GM21367 (cell line): ENCODE measurements at regions not wholly inside any gene's neighbourhood (a gene's known extent, or its start where the extent isn't known, plus 50 kb on each side); places are given as distances from the start of the nearest gene placed in this dataset.
"Not testable (repeated sequence)": the region's sequence is repeated elsewhere in the genome, so short reads cannot be mapped to it uniquely, and the experiment has no call there.

Experiments
- ATAC-seq: cut with Tn5 transposase; IDR thresholded peaks from one replicate; pipeline ENCODE4 v1.9.1; 2021; ENCODE audit not compliant: unreplicated experiment

DNA sequence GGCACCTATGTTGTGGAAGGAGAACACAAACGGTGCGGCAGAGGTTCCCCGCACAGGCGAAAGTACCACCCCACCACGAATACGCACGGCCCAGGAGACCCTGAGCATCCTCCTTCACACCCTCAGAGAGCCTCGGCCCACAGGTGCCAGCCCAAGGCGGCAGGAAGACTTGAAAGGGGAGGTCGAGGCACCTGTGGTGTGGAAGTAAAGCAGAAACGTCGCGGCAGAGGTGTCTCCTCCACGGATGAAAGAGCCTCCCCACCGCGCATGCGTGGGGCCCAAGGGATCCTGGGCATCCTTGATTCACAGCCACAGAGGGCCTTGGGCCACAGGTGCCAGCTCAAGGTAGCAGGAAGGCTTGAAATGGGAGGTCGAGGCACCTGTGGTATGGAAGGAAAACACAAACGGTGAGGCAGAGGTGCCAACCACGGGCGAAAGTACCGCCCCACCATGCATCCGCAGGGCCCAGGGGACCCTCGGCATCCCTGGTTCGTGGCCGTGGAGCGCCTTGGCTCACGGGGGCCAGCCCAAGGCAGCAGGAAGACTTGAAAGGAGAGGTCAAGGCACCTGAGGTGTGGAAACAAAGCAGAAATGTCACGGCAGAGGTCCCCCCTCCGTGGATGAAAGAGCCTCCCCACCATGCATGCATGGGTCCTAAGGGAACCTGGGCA, 380.1 kb downstream of the ALG10 start:
- no peak for ATAC-seq

DNA sequence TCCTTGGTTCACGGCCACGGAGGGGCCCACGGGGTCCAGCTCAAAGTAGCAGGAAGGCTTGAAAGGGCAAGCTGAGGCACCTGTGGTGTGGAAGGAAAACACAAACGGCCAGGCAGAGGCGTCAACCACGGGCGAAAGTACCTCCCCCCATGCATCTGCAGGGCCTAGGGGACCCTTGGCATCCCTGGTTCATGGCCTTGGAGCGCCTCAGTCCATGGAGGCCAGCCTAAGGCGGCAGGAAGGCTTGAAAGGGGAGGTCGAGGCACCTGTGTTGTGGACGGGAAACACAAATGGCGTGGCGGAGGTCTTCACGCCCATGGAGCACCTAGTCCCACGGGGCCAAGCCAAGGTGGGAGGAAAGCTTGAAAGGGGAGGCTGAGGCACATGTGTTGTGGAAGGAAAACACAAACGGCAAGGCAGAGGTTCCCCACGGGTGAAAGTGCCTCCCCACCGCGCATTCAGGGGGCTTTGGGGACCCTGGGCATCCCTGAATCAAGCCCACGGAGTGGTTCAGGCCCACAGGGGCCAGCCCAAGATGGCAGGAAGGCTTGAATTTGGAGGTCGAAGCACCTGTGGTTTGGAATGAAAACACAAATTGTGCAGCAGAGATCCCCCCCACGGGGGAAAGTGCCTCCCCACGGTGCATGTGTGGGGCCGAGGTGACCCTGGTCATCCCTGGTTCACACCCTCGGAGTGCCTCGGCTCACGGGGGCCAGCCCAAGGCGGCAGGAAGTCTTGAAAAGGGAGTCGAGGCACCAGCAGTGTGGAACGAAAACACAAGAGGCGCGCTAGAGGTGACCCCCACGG, 380.8 kb downstream of the ALG10 start:
- no peak for ATAC-seq

DNA sequence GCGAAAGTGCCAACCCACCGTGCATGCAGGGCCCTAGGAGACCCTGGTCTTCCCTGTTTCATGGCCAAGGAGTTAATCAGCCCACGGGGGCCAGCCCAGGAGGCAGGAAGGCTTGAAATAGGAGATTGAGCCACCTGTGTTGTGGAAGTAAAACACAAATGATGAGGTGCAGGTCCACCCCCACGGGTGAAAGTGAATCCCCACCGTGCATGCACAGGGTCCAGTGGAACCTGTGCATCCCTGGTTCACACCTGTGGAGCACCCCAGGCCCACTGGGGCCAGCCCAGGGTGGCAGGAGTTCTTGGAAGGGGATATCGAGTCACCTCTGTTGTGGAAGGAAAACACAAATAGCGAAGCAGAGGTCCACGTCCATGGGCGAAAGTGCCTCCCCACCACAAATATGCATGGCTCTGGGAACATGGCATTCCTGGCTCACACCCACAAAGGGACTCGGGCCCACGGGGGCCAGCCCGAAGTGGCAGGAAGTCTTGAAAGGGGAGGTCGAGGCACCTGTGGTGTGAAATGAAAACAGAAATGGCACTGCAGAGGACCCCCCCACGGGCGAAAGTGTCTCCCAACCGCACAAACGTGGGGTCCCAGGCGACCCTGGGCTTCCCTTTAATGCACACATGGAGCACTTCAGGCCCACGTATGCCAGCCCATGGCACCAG, 381.5 kb downstream of the ALG10 start:
- no peak for ATAC-seq

DNA sequence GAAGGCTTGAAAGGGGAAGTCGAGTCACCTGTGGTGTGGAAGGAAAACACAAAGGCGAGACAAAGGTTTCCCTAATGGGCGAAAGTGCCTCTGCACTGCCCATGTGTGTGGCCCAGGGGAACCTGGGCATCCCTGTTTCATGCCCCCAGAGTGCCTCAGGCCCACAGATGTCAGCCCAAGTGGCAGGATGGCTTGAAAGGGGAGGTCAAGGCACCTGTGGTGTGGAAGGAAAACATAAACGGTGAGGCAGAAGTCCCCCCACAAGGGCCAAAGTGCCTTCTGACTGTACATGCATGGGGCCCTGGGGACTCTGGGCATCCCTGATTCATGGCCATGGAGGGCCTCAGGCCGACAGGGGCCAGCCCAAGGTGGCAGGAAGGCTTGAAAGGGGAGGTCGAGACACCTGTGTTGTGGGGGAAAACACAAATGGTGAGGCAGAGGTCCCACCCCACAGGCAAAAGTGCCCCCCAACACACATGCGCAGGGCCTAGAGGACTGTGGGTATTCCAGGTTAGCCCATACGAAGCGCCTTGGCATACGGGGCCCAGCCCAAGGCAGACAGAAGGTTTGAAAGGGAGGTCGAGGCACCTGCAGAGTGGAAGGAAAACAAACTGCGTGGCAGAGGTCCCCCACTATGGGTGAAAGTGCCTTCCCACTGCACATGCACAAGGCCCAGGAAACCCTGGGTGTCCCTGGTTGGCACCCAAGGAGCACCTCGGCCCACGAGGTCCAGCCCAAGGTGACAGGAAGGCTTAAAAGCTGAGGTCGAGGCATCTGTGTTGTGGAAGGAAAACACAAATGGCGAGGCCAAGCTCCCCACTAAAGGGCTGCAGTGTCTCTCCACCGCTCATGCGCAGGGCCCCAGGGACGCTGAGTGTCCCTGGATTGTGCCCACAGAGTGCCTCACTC, 382.3 kb downstream of the ALG10 start:
- ATAC-seq = no peak

DNA sequence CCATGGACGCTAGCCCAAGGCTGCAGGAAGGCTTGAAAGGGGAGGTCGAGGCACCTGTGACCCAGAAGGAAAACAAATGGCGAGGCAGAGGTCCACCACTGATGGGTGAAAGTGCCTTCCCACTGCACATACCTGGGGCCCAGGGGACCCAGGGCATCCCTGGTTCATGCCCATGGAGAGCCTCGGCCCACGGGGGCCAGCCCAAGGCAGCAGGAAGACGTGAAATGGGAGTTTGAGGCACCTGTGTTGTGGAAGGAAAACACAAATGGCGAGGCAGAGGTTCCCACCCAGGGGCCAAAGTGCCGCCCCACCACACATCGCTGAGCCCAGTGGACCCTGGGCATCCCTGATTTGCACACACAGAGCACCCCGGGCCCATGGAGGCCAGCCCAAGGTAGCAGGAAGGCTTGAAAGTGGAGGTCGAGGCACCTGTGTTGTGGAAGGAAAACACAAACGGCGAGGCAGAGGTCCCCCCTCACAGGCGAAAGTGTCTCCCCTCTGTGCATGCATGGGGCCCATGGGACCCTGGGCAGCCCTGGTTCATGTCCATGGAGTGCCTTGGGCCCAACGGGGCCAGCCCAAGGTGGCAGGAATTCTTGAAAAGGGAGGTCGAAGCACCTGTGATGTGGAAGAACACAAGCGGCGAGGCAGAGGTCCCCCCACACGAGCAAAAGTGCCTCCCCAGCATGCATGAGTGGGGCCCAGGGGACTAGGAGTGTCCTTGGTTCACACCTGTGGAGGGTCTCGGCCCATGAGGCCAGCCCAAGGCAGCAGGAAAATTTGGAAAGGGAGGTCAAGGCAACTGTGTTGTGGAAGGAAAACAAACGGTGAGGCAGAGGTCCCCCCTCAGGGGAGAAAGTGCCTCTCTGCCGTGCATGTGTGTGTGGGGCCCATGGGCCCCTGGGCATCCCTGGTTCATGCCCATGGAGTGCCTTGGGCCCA, 383.3 kb downstream of the ALG10 start:
- ATAC-seq = no peak

DNA sequence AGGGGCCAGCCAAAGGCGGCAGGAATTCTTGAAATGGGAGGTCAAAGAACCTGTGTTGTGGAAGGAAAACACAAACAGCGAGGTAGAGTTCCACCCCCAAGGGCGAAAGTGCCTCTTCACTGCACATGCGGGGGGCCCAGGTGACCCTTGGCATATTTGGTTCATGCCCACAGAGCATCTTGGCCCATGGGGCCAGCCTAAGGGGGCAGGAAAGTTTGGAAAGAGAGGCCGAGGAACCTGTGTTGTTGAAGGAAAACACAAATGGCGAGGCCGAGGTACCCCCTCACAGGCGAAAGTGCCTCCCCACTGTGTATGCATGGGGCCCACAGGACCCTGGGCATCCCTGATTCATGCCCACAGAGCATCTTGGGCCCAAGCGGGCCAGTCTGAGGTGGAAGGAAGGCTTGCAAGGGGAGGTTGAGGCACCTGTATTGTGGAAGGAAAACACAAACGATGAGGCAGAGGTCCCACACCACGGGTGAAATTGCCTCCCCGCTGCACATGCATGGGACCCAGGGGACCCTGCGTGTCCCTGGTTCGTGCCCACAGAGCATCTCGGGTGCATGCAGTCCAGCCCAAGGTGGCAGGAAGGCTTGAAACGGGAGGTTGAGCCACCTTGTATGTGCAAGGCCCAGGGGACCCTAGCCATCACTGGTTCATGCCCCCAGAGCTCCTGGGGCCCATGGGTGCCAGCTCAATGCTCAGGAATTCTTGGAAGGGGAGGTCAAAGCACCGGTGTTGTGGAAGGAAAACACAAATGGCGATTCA, 384.1 kb downstream of the ALG10 start:
- ATAC-seq = no peak

DNA sequence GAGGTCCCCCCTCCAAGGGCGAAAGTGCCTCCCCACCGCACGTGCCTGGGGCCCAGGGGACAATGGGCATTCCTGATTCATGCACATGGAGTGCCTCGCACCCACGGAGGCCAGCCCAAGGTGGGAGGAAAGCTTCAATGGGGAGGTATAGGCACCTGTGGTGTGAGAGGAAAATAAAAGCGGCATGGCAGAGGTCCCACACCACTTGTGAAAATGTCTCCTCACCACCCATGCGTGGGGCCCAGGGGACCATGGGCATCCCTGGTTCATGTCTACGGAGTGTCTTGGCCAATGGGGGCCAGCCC, 384.7 kb downstream of the ALG10 start:
- ATAC-seq = no peak

DNA sequence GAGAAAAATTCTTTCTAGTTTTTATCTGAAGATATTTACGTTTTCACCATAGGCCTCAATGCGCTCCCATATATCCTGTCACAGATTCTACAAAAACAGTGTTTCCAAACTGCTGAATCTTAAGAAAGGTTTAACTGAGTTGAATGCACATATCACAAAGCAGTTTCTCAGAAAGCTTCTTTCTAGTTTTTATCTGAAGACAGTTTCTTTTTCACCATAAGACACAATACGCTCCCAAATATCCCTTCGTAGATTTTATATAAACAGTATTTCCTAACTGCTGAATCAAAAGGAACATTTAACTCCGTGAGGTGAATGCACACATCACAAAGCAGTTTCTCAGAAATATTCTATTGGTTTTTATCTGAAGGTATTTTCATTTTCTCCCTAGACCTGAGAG, 385.5 kb downstream of the ALG10 start:
- ATAC-seq = no peak

DNA sequence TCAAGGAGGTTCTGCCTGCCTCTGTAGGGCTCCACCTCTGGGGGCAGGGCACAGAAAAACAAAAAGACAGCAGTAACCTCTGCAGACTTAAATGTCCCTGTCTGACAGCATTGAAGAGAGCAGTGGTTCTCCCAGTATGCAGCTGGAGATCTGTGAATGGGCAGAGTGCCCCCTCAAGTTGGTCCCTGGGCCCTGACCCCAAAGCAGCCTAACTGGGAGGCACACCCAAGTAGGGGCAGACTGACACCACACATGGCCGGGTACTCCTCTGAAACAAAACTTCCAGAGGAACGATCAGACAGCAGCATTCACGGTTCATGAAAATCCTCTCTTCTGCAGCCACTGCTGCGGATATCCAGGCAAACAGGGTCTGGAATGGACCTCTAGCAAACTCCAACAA, 409.2 kb downstream of the ALG10 start:
- ATAC-seq = not testable (repeated sequence)
